ENCODE measurements at regions not wholly inside any gene's neighbourhood (a gene's known extent, or its start where the extent isn't known, plus 50 kb on each side); places are given as distances from the start of the nearest gene placed in this dataset.

GRCh38 chr14:36450550-36450949 is 69.5 kb downstream of the NKX2-1 start (continued):
- TF ChIP-seq, protein P1, sequence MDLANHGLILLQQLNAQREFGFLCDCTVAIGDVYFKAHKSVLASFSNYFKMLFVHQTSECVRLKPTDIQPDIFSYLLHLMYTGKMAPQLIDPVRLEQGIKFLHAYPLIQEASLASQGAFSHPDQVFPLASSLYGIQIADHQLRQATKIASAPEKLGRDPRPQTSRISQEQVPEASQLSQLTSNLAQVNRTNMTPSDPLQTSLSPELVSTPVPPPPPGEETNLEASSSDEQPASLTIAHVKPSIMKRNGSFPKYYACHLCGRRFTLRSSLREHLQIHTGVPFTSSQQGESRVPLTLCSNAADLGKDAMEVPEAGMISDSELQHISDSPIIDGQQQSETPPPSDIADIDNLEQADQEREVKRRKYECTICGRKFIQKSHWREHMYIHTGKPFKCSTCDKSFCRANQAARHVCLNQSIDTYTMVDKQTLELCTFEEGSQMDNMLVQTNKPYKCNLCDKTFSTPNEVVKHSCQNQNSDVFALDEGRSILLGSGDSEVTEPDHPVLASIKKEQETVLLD (IDR thresholded peaks at IDR 0.05): no peak
- TF ChIP-seq STAT5B (CRISPR knock-in tag; IDR thresholded peaks at IDR 0.05) (no peak), GMEB1 (CRISPR knock-in tag; IDR thresholded peaks at IDR 0.05) (no peak), ZFP1 (CRISPR knock-in tag; IDR thresholded peaks at IDR 0.05) (no peak), SMAD4 (CRISPR knock-in tag; conservative IDR thresholded peaks at IDR 0.05) (no peak), JUN (IDR thresholded peaks at IDR 0.05; ENCODE audit: borderline replicate concordance, low read depth, low read length) (no peak), JUN (CRISPR knock-in tag; IDR thresholded peaks at IDR 0.05; ENCODE audit: borderline replicate concordance) (no peak), PCBP1 (IDR thresholded peaks at IDR 0.05; ENCODE audit: low read depth, low read length, poor library complexity, severe bottlenecking) (no peak), ZNF785 (CRISPR knock-in tag; IDR thresholded peaks at IDR 0.05) (no peak), SNRNP70 (optimal IDR thresholded peaks at IDR 0.05; ENCODE audit: low read depth, low read length) (no peak)
- TF ChIP-seq, protein P2, sequence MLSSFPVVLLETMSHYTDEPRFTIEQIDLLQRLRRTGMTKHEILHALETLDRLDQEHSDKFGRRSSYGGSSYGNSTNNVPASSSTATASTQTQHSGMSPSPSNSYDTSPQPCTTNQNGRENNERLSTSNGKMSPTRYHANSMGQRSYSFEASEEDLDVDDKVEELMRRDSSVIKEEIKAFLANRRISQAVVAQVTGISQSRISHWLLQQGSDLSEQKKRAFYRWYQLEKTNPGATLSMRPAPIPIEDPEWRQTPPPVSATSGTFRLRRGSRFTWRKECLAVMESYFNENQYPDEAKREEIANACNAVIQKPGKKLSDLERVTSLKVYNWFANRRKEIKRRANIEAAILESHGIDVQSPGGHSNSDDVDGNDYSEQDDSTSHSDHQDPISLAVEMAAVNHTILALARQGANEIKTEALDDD (IDR thresholded peaks at IDR 0.05): no peak
